ENCODE measurements at regions not wholly inside any gene's neighbourhood (a gene's known extent, or its start where the extent isn't known, plus 50 kb on each side); places are given as distances from the start of the nearest gene placed in this dataset.

DNA sequence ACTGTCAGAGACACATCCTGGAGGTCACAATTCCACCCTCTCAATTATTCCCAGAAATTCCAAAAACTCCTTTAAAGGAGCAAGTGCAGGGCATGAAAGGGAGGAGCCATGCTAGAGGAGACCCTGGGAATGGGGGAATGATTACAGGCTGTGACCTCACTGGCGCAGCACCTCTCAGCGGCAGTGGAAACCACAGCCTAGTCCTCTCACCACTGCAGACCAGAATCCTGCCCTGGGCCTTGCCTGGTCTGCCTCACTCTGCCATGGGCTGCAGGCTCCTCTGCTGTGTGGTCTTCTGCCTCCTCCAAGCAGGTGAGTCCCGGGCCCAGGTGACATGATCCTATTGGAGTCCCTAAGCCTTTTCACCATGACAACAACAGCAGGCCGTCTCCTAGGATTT lies 50.5 kb upstream of the PRSS58 start:
- DNase-seq (ENCODE audit: low spot score), result no peak
- in situ Hi-C loops (cut with MboI; ENCODE audit: low pct_unique_long_range_greater_than_20kb, low sequenced_read_pairs, unreplicated experiment), result loop anchor here (10.0 kb wide), 1 partner anchor 46 kb away; no protein-coding TSS in a partner anchor
- TF ChIP-seq, protein P1, sequence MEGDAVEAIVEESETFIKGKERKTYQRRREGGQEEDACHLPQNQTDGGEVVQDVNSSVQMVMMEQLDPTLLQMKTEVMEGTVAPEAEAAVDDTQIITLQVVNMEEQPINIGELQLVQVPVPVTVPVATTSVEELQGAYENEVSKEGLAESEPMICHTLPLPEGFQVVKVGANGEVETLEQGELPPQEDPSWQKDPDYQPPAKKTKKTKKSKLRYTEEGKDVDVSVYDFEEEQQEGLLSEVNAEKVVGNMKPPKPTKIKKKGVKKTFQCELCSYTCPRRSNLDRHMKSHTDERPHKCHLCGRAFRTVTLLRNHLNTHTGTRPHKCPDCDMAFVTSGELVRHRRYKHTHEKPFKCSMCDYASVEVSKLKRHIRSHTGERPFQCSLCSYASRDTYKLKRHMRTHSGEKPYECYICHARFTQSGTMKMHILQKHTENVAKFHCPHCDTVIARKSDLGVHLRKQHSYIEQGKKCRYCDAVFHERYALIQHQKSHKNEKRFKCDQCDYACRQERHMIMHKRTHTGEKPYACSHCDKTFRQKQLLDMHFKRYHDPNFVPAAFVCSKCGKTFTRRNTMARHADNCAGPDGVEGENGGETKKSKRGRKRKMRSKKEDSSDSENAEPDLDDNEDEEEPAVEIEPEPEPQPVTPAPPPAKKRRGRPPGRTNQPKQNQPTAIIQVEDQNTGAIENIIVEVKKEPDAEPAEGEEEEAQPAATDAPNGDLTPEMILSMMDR (IDR thresholded peaks at IDR 0.05; ENCODE audit: extremely low read depth, insufficient read depth, missing control alignments), result no peak
